A549 (cell line): ENCODE measurements at regions not wholly inside any gene's neighbourhood (a gene's known extent, or its start where the extent isn't known, plus 50 kb on each side); places are given as distances from the start of the nearest gene placed in this dataset.
A peak's percentile ranks its signal among the peaks of the same experiment; 100 is the strongest.

Experiments
- ATAC-seq, 2 experiments: fragments of 200-7000 bp in 1 of 2; fragments of >200 bp in 1 of 2; cut with Nextera tagmentation in 1 of 2; cut with Tn5 transposase in 1 of 2; 3 replicates each; pipeline versions ENCODE4 v1.8.0 to v1.9.1; 2018 to 2020; ENCODE audit warnings: mild to moderate bottlenecking in 1 of 2, moderate library complexity in 1 of 2
- CTCF ChIA-PET: fragments of 300-600 bp; sonication (Branson Sonifier 250); formaldehyde crosslinking; extraction: SDS; loops from one replicate; lab custom pipeline; 2021; ENCODE audit warnings: antibody characterized with exemption, inconsistent platforms; lab: Yijun Ruan, JAX
- POLR2A ChIA-PET: fragments of 350-600 bp; formaldehyde crosslinking; extraction: SDS; loops from one replicate; lab custom pipeline; 2021; ENCODE audit warnings: antibody characterized with exemption, inconsistent platforms; lab: Yijun Ruan, JAX
- DNase-seq, 2 experiments: peaks; one replicate each; pipeline versions ENCODE4 v3.0.0 to v3.0.0-alpha.2; 2011 to 2016; ENCODE audit warnings: low read depth in 1 of 2, low spot score in 1 of 2
- FAIRE-seq: peaks from 2 replicates; lab custom pipeline; 2011; peaks lifted over from hg19 to GRCh38; lab: Jason Lieb, UNC
- H3K27ac ChIP-seq, 2 experiments: fragments of >200 bp; sonication (Bioruptor Twin); formaldehyde crosslinking; 3 replicates each; pipeline ENCODE4 v1.5.1; 2016 to 2017
- H3K4me1 ChIP-seq: fragments of >200 bp; sonication (Bioruptor Twin); formaldehyde crosslinking; 3 replicates; pipeline ENCODE4 v1.6.1; 2016
- H3K4me2 ChIP-seq: fragments of >200 bp; sonication (Bioruptor Twin); formaldehyde crosslinking; 3 replicates; pipeline ENCODE4 v1.6.1; 2016
- H3K4me3 ChIP-seq: fragments of >200 bp; sonication (Bioruptor Twin); formaldehyde crosslinking; 3 replicates; pipeline ENCODE4 v1.5.1; 2016
- H3K9me3 ChIP-seq: fragments of >200 bp; sonication (Bioruptor Twin); formaldehyde crosslinking; 3 replicates; pipeline ENCODE4 v1.6.1; 2016
- ATOH8 ChIP-seq: fragments of 250-450 bp; sonication (Bioruptor Pico); IDR thresholded peaks from 2 replicates; pipeline ENCODE4 v1.5.0; 2020; ENCODE audit warnings: low read depth, mild to moderate bottlenecking, moderate library complexity
- CBX2 ChIP-seq: fragments of 200-600 bp; sonication (generic); IDR thresholded peaks from 2 replicates; pipeline ENCODE4 v1.6.1; 2016; ENCODE audit warnings: low read depth, mild to moderate bottlenecking, borderline replicate concordance
- CEBPB ChIP-seq, 2 experiments: fragments of >200 bp in 1 of 2; sonication (Bioruptor Twin) in 1 of 2; formaldehyde crosslinking in 1 of 2; IDR thresholded peaks; 2 replicates each; pipeline ENCODE4 v1.6.1; 2012 to 2016
- EHF ChIP-seq: fragments of 250-450 bp; sonication (Bioruptor Pico); IDR thresholded peaks from 2 replicates; pipeline ENCODE4 v1.5.0; 2020; ENCODE audit warnings: mild to moderate bottlenecking
- EHMT2 ChIP-seq: fragments of 200-600 bp; sonication (generic); IDR thresholded peaks from 2 replicates; pipeline ENCODE4 v1.6.1; 2016; ENCODE audit warnings: antibody characterized with exemption, low read depth, mild to moderate bottlenecking, moderate library complexity
- EP300 ChIP-seq, 2 experiments: fragments of >200 bp; sonication (Bioruptor Twin); formaldehyde crosslinking; IDR thresholded peaks; 2 replicates in 1 of 2; 3 replicates in 1 of 2; pipeline ENCODE4 v1.6.1; 2016 to 2017
- FOXS1 ChIP-seq: fragments of 250-450 bp; sonication (Bioruptor Pico); IDR thresholded peaks from 2 replicates; pipeline ENCODE4 v1.5.0; 2020; ENCODE audit warnings: mild to moderate bottlenecking, moderate library complexity
- KDM1A ChIP-seq: fragments of 200-600 bp; sonication (generic); IDR thresholded peaks from 2 replicates; pipeline ENCODE4 v1.6.1; 2016; ENCODE audit warnings: low read depth, mild to moderate bottlenecking
- MAFK ChIP-seq: fragments of 450-650 bp; IDR thresholded peaks from 2 replicates; pipeline ENCODE4 v1.6.1; 2014; ENCODE audit not compliant: partially characterized antibody
- MYC ChIP-seq: IDR thresholded peaks from 2 replicates; pipeline ENCODE4 v1.6.1; 2012; ENCODE audit warnings: mild to moderate bottlenecking, inconsistent platforms, low read length, improper control_type of control experiment, borderline replicate concordance
- NPAS2 ChIP-seq: fragments of 250-450 bp; sonication (Bioruptor Pico); IDR thresholded peaks from 2 replicates; pipeline ENCODE4 v1.8.0; 2022; ENCODE audit warnings: mild to moderate bottlenecking, moderate library complexity, borderline replicate concordance
- NR3C1 ChIP-seq: fragments of >200 bp; sonication (Bioruptor Twin); formaldehyde crosslinking; IDR thresholded peaks from 3 replicates; pipeline ENCODE4 v1.6.1; 2017
- PHF8 ChIP-seq: fragments of 200-600 bp; sonication (generic); IDR thresholded peaks from 2 replicates; pipeline ENCODE4 v1.6.1; 2016; ENCODE audit warnings: low read depth, mild to moderate bottlenecking, antibody characterized with exemption, moderate library complexity, borderline replicate concordance
- POLR2AphosphoS2 ChIP-seq: conservative IDR thresholded peaks from 2 replicates; pipeline ENCODE4 v1.6.1; 2012; ENCODE audit warnings: low read length, improper control_type of control experiment, inconsistent platforms
- RARB ChIP-seq: fragments of 250-450 bp; sonication (Bioruptor Pico); IDR thresholded peaks from 2 replicates; pipeline ENCODE4 v1.8.0; 2021; ENCODE audit warnings: mild to moderate bottlenecking, moderate library complexity
- RFX5 ChIP-seq: fragments of 450-650 bp; IDR thresholded peaks from 2 replicates; pipeline ENCODE4 v1.7.1; 2014; ENCODE audit warnings: antibody characterized with exemption, mild to moderate bottlenecking, moderate library complexity
- SMC3 ChIP-seq: fragments of >200 bp; sonication (Bioruptor Twin); formaldehyde crosslinking; IDR thresholded peaks from 3 replicates; pipeline ENCODE4 v1.6.1; 2018; ENCODE audit warnings: inconsistent platforms
- SREBF2 ChIP-seq: fragments of 450-650 bp; IDR thresholded peaks from 2 replicates; pipeline ENCODE4 v1.6.1; 2014; ENCODE audit warnings: mild to moderate bottlenecking, moderate library complexity
- ZFP36 ChIP-seq: fragments of 450-650 bp; IDR thresholded peaks from 2 replicates; pipeline ENCODE4 v1.6.1; 2014; ENCODE audit warnings: borderline replicate concordance; ENCODE audit not compliant: partially characterized antibody
- ZSCAN20 ChIP-seq: fragments of 250-450 bp; sonication (Bioruptor Pico); IDR thresholded peaks from 2 replicates; pipeline ENCODE4 v1.8.0; 2022; ENCODE audit warnings: mild to moderate bottlenecking, moderate library complexity
- WGBS: methylation state at CpG from one replicate; pipeline ENCODE4 v1.1.6; 2017; ENCODE audit errors: missing lambda C conversion rate; 5-methylcytosine and 5-hydroxymethylcytosine counted together
- TF ChIP-seq, protein P1 (sequence below): fragments of >200 bp; sonication (Bioruptor Twin); formaldehyde crosslinking; IDR thresholded peaks from 2 replicates; pipeline ENCODE4 v1.6.1; 2016
- TF ChIP-seq, protein P2 (sequence below): fragments of >200 bp; sonication (Bioruptor Twin); formaldehyde crosslinking; IDR thresholded peaks from 3 replicates; pipeline ENCODE4 v1.6.1; 2016

- WGBS, result 57% methylated on average over 2 of the region's 2 CpGs
- Histone ChIP-seq H3K4me1 (no peaks in the 10 kb centered on the region), H3K27ac (no peak overlapping the region), H3K4me2 (no peak overlapping the region), H3K9me3 (no peaks in the 10 kb centered on the region), H3K4me3 (no peak overlapping the region)
- ChIA-PET POLR2A (no interaction called here), CTCF (no interaction called here)
- TF ChIP-seq RARB (no peak), SMC3 (no peak), RFX5 (no peak), EHF (CRISPR knock-in tag) (no peak), SREBF2 (no peak), ZFP36 (no peak), NR3C1 (no peak), NPAS2 (CRISPR knock-in tag) (no peak), FOXS1 (no peak), CBX2 (no peak), POLR2AphosphoS2 (no peak), ZSCAN20 (no peak)
- TF ChIP-seq, protein P1, sequence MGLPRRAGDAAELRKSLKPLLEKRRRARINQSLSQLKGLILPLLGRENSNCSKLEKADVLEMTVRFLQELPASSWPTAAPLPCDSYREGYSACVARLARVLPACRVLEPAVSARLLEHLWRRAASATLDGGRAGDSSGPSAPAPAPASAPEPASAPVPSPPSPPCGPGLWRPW, result no peak
- no peak for ATAC-seq
- no peak for FAIRE-seq
- no peak for DNase-seq
Observed at GRCh38 chr21:28823429-28823828, 169.2 kb downstream of the LTN1 start.

- FAIRE-seq (no peak), ATAC-seq (no peak), DNase-seq (no peak)
- Histone ChIP-seq H3K4me1 (no peaks in the 10 kb centered on the region), H3K9me3 (no peaks in the 10 kb centered on the region), H3K4me2 (no peak overlapping the region), H3K27ac (no peak overlapping the region), H3K4me3 (no peak overlapping the region)
- ChIA-PET CTCF (no interaction called here), POLR2A (no interaction called here)
- 21% methylated on average over 3 of the region's 3 CpGs for whole genome bisulfite sequencing
- TF ChIP-seq EHMT2 (no peak), MYC (no peak), MAFK (peak; percentile 37), KDM1A (no peak), EP300 (IDR thresholded peaks at IDR 0.05) (no peak)
Observed at GRCh38 chr21:28822486-28823335, 170.0 kb downstream of the LTN1 start.

GRCh38 chr21:28822123-28822399 is 170.6 kb downstream of the LTN1 start:
- Histone ChIP-seq H3K4me2 (no peak overlapping the region), H3K4me1 (no peaks in the 10 kb centered on the region), H3K27ac (no peak overlapping the region), H3K9me3 (no peaks in the 10 kb centered on the region), H3K4me3 (no peak overlapping the region)
- DNase-seq (no peak), FAIRE-seq (no peak), ATAC-seq (no peak)
- ChIA-PET CTCF (no interaction called here), POLR2A (no interaction called here)
- TF ChIP-seq ATOH8 (no peak), POLR2AphosphoS2 (no peak), PHF8 (no peak), FOXS1 (no peak), CEBPB (IDR thresholded peaks at IDR 0.05) (no peak), EP300 (IDR thresholded peaks at IDR 0.05) (no peak)
- TF ChIP-seq, protein P2, sequence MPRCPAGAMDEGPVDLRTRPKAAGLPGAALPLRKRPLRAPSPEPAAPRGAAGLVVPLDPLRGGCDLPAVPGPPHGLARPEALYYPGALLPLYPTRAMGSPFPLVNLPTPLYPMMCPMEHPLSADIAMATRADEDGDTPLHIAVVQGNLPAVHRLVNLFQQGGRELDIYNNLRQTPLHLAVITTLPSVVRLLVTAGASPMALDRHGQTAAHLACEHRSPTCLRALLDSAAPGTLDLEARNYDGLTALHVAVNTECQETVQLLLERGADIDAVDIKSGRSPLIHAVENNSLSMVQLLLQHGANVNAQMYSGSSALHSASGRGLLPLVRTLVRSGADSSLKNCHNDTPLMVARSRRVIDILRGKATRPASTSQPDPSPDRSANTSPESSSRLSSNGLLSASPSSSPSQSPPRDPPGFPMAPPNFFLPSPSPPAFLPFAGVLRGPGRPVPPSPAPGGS, result no peak
